HG03135 (cell line): ENCODE measurements at regions not wholly inside any gene's neighbourhood (a gene's known extent, or its start where the extent isn't known, plus 50 kb on each side); places are given as distances from the start of the nearest gene placed in this dataset.

ENCODE experiments used
- ATAC-seq: cut with Tn5 transposase; IDR thresholded peaks from one replicate; pipeline ENCODE4 v1.9.1; 2021; ENCODE audit warnings: mild to moderate bottlenecking, moderate library complexity; ENCODE audit not compliant: unreplicated experiment

- no peak for ATAC-seq
Measured at GRCh38 chr6:144644776-144645175, 359.6 kb downstream of the UTRN start.

- ATAC-seq: no peak
Measured at GRCh38 chr6:144646093-144647056, 361.2 kb downstream of the UTRN start.

- ATAC-seq: no peak
Measured at GRCh38 chr6:144647406-144647964, 362.4 kb downstream of the UTRN start.

GRCh38 chr6:144647971-144648651 lies 363.0 kb downstream of the UTRN start:
- ATAC-seq: no peak

- no peak for ATAC-seq
Measured at GRCh38 chr6:144649085-144649484, 363.9 kb downstream of the UTRN start.

- no peak for ATAC-seq
Measured at GRCh38 chr6:144651234-144651633, 366.1 kb downstream of the UTRN start.

GRCh38 chr6:144652292-144652891 lies 367.3 kb downstream of the UTRN start:
- ATAC-seq: no peak

GRCh38 chr6:144653885-144654505 lies 368.9 kb downstream of the UTRN start:
- ATAC-seq: peak; percentile 94

- ATAC-seq: no peak
Measured at GRCh38 chr6:144654506-144654905, 369.4 kb downstream of the UTRN start.

- no peak for ATAC-seq
Measured at GRCh38 chr6:144655376-144655775, 370.2 kb downstream of the UTRN start.

- ATAC-seq: no peak
Measured at GRCh38 chr6:144657691-144658090, 372.6 kb downstream of the UTRN start.

GRCh38 chr6:144659202-144660182 lies 374.4 kb downstream of the UTRN start:
- peak; percentile 94 for ATAC-seq

GRCh38 chr6:144660561-144661115 lies 375.5 kb downstream of the UTRN start:
- no peak for ATAC-seq

- no peak for ATAC-seq
Measured at GRCh38 chr6:144661116-144661806, 376.1 kb downstream of the UTRN start.

GRCh38 chr6:144662812-144663365 lies 377.8 kb downstream of the UTRN start:
- ATAC-seq: no peak

GRCh38 chr6:144664281-144664680 lies 379.1 kb downstream of the UTRN start:
- no peak for ATAC-seq

GRCh38 chr6:144664947-144665346 lies 379.8 kb downstream of the UTRN start:
- ATAC-seq: no peak

- no peak for ATAC-seq
Measured at GRCh38 chr6:144665932-144666450, 380.9 kb downstream of the UTRN start.
